H1 (cell line): ENCODE measurements at regions not wholly inside any gene's neighbourhood (a gene's known extent, or its start where the extent isn't known, plus 50 kb on each side); places are given as distances from the start of the nearest gene placed in this dataset.
"Not testable (repeated sequence)": the region's sequence is repeated elsewhere in the genome, so short reads cannot be mapped to it uniquely, and the experiment has no call there.

Experiments
- CTCF ChIA-PET: fragments of 300-600 bp; sonication (Branson Sonifier 250); formaldehyde crosslinking; loops from one replicate; lab custom pipeline; 2021; ENCODE audit not compliant: partially characterized antibody; lab: Charles Lee
- POLR2A ChIA-PET: fragments of 300-600 bp; sonication (Branson Sonifier 250); formaldehyde crosslinking; loops from one replicate; lab custom pipeline; 2021; ENCODE audit warnings: inconsistent platforms; ENCODE audit not compliant: partially characterized antibody; lab: Charles Lee
- DNase-seq, 2 experiments: peaks; one replicate each; pipeline versions ENCODE4 v3.0.0 to v3.0.0-alpha.2; 2010 to 2022; ENCODE audit warnings: low spot score in 2 of 2, low read depth in 1 of 2, mixed read lengths in 1 of 2
- FAIRE-seq: peaks from 2 replicates; lab custom pipeline; 2011; peaks lifted over from hg19 to GRCh38; lab: Jason Lieb, UNC
- H2AFZ ChIP-seq: 2 replicates; pipeline ENCODE4 v1.8.1; 2012; ENCODE audit warnings: low read length, inconsistent platforms
- H2AK5ac ChIP-seq: 2 replicates; pipeline ENCODE4 v1.6.1; 2013; ENCODE audit warnings: low read depth, low read length
- H2BK120ac ChIP-seq: replicated peaks from 2 replicates; pipeline ENCODE3; 2013; ENCODE audit warnings: low read depth, low read length, inconsistent platforms
- H2BK12ac ChIP-seq: 2 replicates; pipeline ENCODE4 v1.6.1; 2013; ENCODE audit warnings: low read depth, low read length
- H2BK15ac ChIP-seq: 2 replicates; pipeline ENCODE4 v1.6.1; 2013; ENCODE audit warnings: low read length
- H2BK20ac ChIP-seq: 2 replicates; pipeline ENCODE4 v1.6.1; 2013; ENCODE audit warnings: low read length
- H2BK5ac ChIP-seq: 2 replicates; pipeline ENCODE4 v1.6.1; 2013; ENCODE audit warnings: low read depth, low read length
- H3K14ac ChIP-seq: 2 replicates; pipeline ENCODE4 v1.6.1; 2013; ENCODE audit warnings: inconsistent platforms; ENCODE audit not compliant: insufficient read length
- H3K18ac ChIP-seq: 2 replicates; pipeline ENCODE4 v1.6.1; 2013; ENCODE audit warnings: low read length; ENCODE audit errors: extremely low read depth
- H3K23ac ChIP-seq: 2 replicates; pipeline ENCODE4 v1.6.1; 2013; ENCODE audit warnings: inconsistent platforms; ENCODE audit not compliant: insufficient read length
- H3K23me2 ChIP-seq: 2 replicates; pipeline ENCODE4 v1.6.1; 2013; ENCODE audit warnings: low read depth, low read length
- H3K27ac ChIP-seq: 2 replicates; pipeline ENCODE4 v1.6.1; 2011; ENCODE audit warnings: low read depth, low read length, inconsistent platforms
- H3K27me3 ChIP-seq, 4 experiments: replicated peaks in 1 of 4; 1 replicate in 1 of 4; 2 replicates in 3 of 4; pipeline versions ENCODE4 v1.6.1 to v1.8.1; 2011 to 2013; ENCODE audit warnings: low read length in 3 of 4, mild to moderate bottlenecking in 3 of 4, inconsistent platforms in 2 of 4, mixed read lengths in 2 of 4, moderate library complexity in 1 of 4; ENCODE audit not compliant: control insufficient read depth in 3 of 4, insufficient read depth in 3 of 4; ENCODE audit errors: extremely low read depth in 1 of 4
- H3K36me3 ChIP-seq, 4 experiments: 2 replicates each; pipeline versions ENCODE4 v1.6.1 to v1.8.1; 2011 to 2013; ENCODE audit warnings: mild to moderate bottlenecking in 4 of 4, low read length in 3 of 4, moderate library complexity in 2 of 4, control low read depth in 1 of 4, inconsistent platforms in 1 of 4; ENCODE audit not compliant: insufficient read depth in 4 of 4, control insufficient read depth in 2 of 4
- H3K4ac ChIP-seq: replicated peaks from 2 replicates; pipeline ENCODE3; 2013; ENCODE audit warnings: low read length, low read depth, mixed read lengths, inconsistent platforms; ENCODE audit not compliant: insufficient read length
- H3K4me1 ChIP-seq, 4 experiments: replicated peaks in 1 of 4; 1 replicate in 1 of 4; 2 replicates in 3 of 4; pipeline versions ENCODE4 v1.6.1 to v1.8.1; 2011 to 2013; ENCODE audit warnings: low read length in 3 of 4, inconsistent platforms in 2 of 4, mixed read lengths in 1 of 4; ENCODE audit not compliant: insufficient read depth in 4 of 4, control insufficient read depth in 3 of 4
- H3K4me2 ChIP-seq, 2 experiments: 2 replicates each; pipeline versions ENCODE4 v1.6.1 to v1.8.1; 2011 to 2013; ENCODE audit warnings: low read depth in 2 of 2, low read length in 2 of 2, control low read depth in 1 of 2, inconsistent platforms in 1 of 2, mild to moderate bottlenecking in 1 of 2; ENCODE audit not compliant: insufficient read depth in 1 of 2
- H3K4me3 ChIP-seq, 4 experiments: fragments of 200-600, 300-600 bp in 1 of 4; sonication (generic), shearing (Covaris generic), sonication (Bioruptor Twin) in 1 of 4; 2 replicates each; pipeline versions ENCODE4 v1.5.1 to v1.8.1; 2011 to 2016; ENCODE audit warnings: low read length in 4 of 4, low read depth in 3 of 4, control low read depth in 2 of 4, inconsistent platforms in 2 of 4, mild to moderate bottlenecking in 2 of 4, mixed read lengths in 1 of 4, moderate library complexity in 1 of 4; ENCODE audit not compliant: insufficient read depth in 2 of 4; ENCODE audit errors: extremely low read depth in 1 of 4
- H3K56ac ChIP-seq: replicated peaks from 2 replicates; pipeline ENCODE3; 2013; ENCODE audit warnings: low read depth, mild to moderate bottlenecking, mixed read lengths, low read length, inconsistent platforms; ENCODE audit not compliant: insufficient read length
- H3K79me1 ChIP-seq: 2 replicates; pipeline ENCODE4 v1.6.1; 2013; ENCODE audit warnings: low read depth, low read length, control low read depth
- H3K79me2 ChIP-seq, 2 experiments: 2 replicates each; pipeline versions ENCODE4 v1.6.1 to v1.8.1; 2012 to 2013; ENCODE audit warnings: low read length in 2 of 2, mild to moderate bottlenecking in 2 of 2, inconsistent platforms in 1 of 2; ENCODE audit not compliant: insufficient read depth in 2 of 2, control insufficient read depth in 1 of 2
- H3K9ac ChIP-seq, 4 experiments: replicated peaks in 1 of 4; 1 replicate in 1 of 4; 2 replicates in 3 of 4; pipeline versions ENCODE4 v1.6.1 to v1.8.1; 2011 to 2013; ENCODE audit warnings: low read depth in 3 of 4, low read length in 3 of 4, control low read depth in 2 of 4, mild to moderate bottlenecking in 2 of 4, moderate library complexity in 2 of 4, inconsistent platforms in 1 of 4; ENCODE audit errors: extremely low read depth in 1 of 4
- H3K9me3 ChIP-seq, 2 experiments: 2 replicates each; pipeline versions ENCODE4 v1.6.1 to v1.8.1; 2012 to 2013; ENCODE audit warnings: mild to moderate bottlenecking in 2 of 2, moderate library complexity in 2 of 2, control low read depth in 1 of 2, inconsistent platforms in 1 of 2, low read depth in 1 of 2, low read length in 1 of 2, mixed read lengths in 1 of 2; ENCODE audit not compliant: insufficient read depth in 2 of 2
- H4K20me1 ChIP-seq, 2 experiments: replicated peaks in 1 of 2; 2 replicates each; pipeline versions ENCODE3 to v1.8.1; 2011 to 2013; ENCODE audit warnings: inconsistent platforms in 2 of 2, low read length in 2 of 2, mild to moderate bottlenecking in 1 of 2; ENCODE audit not compliant: insufficient read depth in 2 of 2, control insufficient read depth in 1 of 2
- H4K5ac ChIP-seq: 2 replicates; pipeline ENCODE4 v1.6.1; 2013; ENCODE audit warnings: low read length, low read depth, mixed read lengths, inconsistent platforms; ENCODE audit not compliant: insufficient read length
- H4K8ac ChIP-seq: 2 replicates; pipeline ENCODE4 v1.8.0; 2013; ENCODE audit warnings: mild to moderate bottlenecking, moderate library complexity, low read length, inconsistent platforms; ENCODE audit not compliant: insufficient read depth; ENCODE audit errors: extremely low read depth
- H4K91ac ChIP-seq: replicated peaks from 2 replicates; pipeline ENCODE3; 2013; ENCODE audit warnings: low read length, mixed read lengths, inconsistent platforms; ENCODE audit not compliant: insufficient read length
- WGBS, 2 experiments: shearing (Covaris generic) in 1 of 2; methylation state at CpG; one replicate each; pipeline versions ENCODE4 v1.1.6 to v1.1.7; 2013 to 2015; ENCODE audit warnings: low lambda C conversion rate in 2 of 2, mixed read lengths in 2 of 2, inconsistent platforms in 1 of 2, low coverage in 1 of 2, missing lambda C conversion rate in 1 of 2; ENCODE audit not compliant: insufficient replicate concordance in 2 of 2, insufficient coverage in 1 of 2, insufficient read length in 1 of 2; ENCODE audit errors: extremely low coverage in 1 of 2, missing lambda C conversion rate in 1 of 2; 5-methylcytosine and 5-hydroxymethylcytosine counted together

DNA sequence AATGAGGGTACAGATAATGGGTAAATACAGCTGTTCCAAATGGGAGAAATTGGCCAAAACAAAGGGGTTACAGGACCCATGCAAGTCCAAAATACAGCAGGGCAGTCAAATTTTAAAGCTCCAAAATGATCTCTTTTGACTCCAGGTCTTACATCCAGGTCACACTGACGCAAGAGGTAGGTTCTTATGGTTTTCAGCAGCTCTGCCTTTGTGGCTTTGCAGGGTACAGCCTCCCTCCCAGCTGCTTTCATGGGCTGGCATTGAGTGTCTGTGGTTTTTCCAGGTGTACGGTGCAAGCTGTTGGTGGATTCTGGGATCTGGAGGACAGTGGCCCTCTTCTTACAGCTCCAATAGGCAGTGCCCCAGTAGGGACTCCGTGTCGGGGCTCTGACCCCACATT is 254.6 kb downstream of the RPLP1 start:
- H2BK12ac ChIP-seq, POLR2A ChIA-PET, H4K91ac ChIP-seq, H2BK15ac ChIP-seq, H3K14ac ChIP-seq, H3K4me2 ChIP-seq, H4K5ac ChIP-seq, H3K36me3 ChIP-seq, H2AFZ ChIP-seq, H4K8ac ChIP-seq, H3K27me3 ChIP-seq, H3K23ac ChIP-seq, H3K27ac ChIP-seq, H4K20me1 ChIP-seq, H3K4me3 ChIP-seq, H2BK20ac ChIP-seq, H3K79me2 ChIP-seq, H3K4me1 ChIP-seq, H2AK5ac ChIP-seq, H3K9ac ChIP-seq, H3K56ac ChIP-seq, H3K79me1 ChIP-seq, H3K18ac ChIP-seq, FAIRE-seq, H3K4ac ChIP-seq, H2BK120ac ChIP-seq, H3K23me2 ChIP-seq, DNase-seq, H2BK5ac ChIP-seq: not testable (repeated sequence)
- WGBS, 2 experiments = 90% methylated on average over 4 of the region's 4 CpGs; no CpG with 5 or more reads in 1 of the 2 experiments
- CTCF ChIA-PET = interaction anchor here (0.8 kb wide), 1 partner anchor 16 kb away, joined by 3 read pairs; no protein-coding TSS in a partner anchor
- H3K9me3 ChIP-seq = peaks cover 5 to 21% of the 10 kb centered on the region in 2 experiments; a peak in 3 of 4 replicates

DNA sequence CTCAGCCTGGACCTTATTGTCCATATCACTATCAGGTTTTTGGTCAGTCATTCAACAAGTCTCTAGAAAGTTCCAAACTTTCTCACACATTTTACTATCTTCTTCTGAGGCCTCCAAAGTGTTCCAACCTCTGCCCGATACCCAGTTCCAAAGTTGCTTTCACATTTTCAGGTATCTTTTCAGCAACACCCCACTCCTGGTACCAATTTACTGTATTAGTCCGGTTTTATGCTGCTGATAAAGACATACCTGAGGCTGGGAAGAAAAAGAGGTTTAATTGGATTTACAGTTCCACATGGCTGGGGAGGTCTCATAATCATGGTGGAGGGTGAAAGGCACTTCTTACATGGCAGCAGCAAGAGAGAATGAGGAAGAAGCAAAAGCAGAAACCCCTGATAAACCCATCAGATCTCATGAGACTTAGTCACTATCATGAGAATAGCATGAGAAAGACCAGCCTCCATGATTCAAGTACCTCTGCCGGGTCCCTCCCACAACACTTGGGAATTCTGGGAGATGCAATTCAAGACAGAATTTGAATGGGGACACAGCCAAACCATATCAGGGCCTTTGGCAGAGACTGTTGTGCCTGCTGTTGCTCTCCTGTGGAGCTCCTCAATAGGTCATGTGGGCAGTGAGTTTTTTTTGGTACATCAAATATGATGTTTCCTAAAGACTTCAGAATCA is 256.0 kb downstream of the RPLP1 start:
- H2AK5ac ChIP-seq, H3K18ac ChIP-seq, H4K91ac ChIP-seq, FAIRE-seq, H3K23ac ChIP-seq, H3K27ac ChIP-seq, H3K4me3 ChIP-seq, H4K20me1 ChIP-seq, H3K23me2 ChIP-seq, H2BK5ac ChIP-seq, H3K9ac ChIP-seq, H3K4me2 ChIP-seq, H3K14ac ChIP-seq, H3K79me2 ChIP-seq, H3K27me3 ChIP-seq, H3K36me3 ChIP-seq, H3K4me1 ChIP-seq, H2BK12ac ChIP-seq, H4K5ac ChIP-seq, H2BK15ac ChIP-seq, POLR2A ChIA-PET, H2AFZ ChIP-seq, H2BK120ac ChIP-seq, H3K4ac ChIP-seq, H4K8ac ChIP-seq, H3K79me1 ChIP-seq, DNase-seq, H3K56ac ChIP-seq, H2BK20ac ChIP-seq: not testable (repeated sequence)
- 91% methylated on average over 3 of the region's 3 CpGs; no CpG with 5 or more reads in 1 of the 2 experiments for WGBS, 2 experiments
- H3K9me3 ChIP-seq = peaks cover 5 to 21% of the 10 kb centered on the region in 2 experiments; a peak in 3 of 4 replicates
- CTCF ChIA-PET = interaction anchor here (0.8 kb wide), 2 partner anchors 15 to 54 kb away, joined by 3 read pairs; no protein-coding TSS in a partner anchor
